ENCODE measurements at regions not wholly inside any gene's neighbourhood (a gene's known extent, or its start where the extent isn't known, plus 50 kb on each side); places are given as distances from the start of the nearest gene placed in this dataset.

GRCh38 chr5:33037076-33037475 is 326.0 kb downstream of the NPR3 start:
- TF ChIP-seq CTCF (IDR thresholded peaks at IDR 0.05; ENCODE audit: low read depth, low read length, missing input control), result no peak
- TF ChIP-seq SP1 (IDR thresholded peaks at IDR 0.05), result no peak
- no peak for TF ChIP-seq EGR1 (IDR thresholded peaks at IDR 0.05; ENCODE audit: low read depth in 2 of 2)
- TF ChIP-seq NR2F2 (IDR thresholded peaks at IDR 0.05), result no peak
- no peak for TF ChIP-seq REST (IDR thresholded peaks at IDR 0.05)
- no peak for TF ChIP-seq MAX (IDR thresholded peaks at IDR 0.05)
